HG02571 (cell line): ENCODE measurements at regions not wholly inside any gene's neighbourhood (a gene's known extent, or its start where the extent isn't known, plus 50 kb on each side); places are given as distances from the start of the nearest gene placed in this dataset.

ENCODE experiments used
- ATAC-seq: cut with Tn5 transposase; IDR thresholded peaks from one replicate; pipeline ENCODE4 v1.9.1; 2021; ENCODE audit warnings: mild to moderate bottlenecking, moderate library complexity; ENCODE audit not compliant: unreplicated experiment

GRCh38 chr2:12432985-12433625 lies 283.6 kb upstream of the TRIB2 start:
- no peak for ATAC-seq

DNA sequence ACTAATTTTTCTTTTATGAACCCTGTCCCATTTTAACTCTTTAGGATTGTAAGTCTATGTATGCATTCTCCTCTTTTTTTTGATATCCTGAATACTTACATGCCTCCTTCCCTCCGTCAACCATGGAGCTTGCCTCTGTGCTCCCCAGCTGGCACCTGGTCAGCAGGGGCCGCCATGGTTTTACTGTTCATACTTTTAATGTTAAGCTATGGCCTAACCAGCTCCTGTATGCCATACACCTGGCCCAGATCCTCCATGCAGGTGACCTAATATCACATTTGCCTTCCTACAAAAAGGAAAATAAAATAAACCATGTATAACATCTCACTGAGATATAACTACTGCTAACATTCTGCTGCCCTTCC lies 283.1 kb upstream of the TRIB2 start:
- no peak for ATAC-seq

DNA sequence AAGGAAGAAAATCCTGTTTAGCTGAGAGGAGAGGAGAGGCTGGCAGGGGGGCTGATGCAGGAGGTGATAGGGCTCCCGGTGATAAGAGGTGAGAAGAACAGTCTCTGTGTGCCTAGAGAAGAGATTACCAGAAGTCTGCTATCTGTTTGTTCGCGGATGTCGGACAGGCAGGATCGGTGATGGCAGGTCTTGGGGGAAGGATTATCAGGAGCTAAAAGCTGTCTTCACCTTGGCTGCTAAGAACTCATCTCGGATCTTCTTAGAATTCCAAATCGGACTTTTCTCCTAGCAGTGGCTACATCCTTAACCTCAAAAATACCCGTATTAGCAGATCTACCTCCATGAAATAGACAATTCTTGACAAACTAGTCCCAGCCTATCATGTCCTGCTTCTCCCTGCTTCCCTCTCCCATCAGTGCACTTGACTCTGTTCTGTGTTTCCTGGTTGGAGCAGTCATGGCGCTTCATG lies 282.1 kb upstream of the TRIB2 start:
- ATAC-seq, result no peak

GRCh38 chr2:12435430-12436222 lies 281.1 kb upstream of the TRIB2 start:
- no peak for ATAC-seq

- ATAC-seq, result no peak
Observed at GRCh38 chr2:12436483-12436882, 280.3 kb upstream of the TRIB2 start.

DNA sequence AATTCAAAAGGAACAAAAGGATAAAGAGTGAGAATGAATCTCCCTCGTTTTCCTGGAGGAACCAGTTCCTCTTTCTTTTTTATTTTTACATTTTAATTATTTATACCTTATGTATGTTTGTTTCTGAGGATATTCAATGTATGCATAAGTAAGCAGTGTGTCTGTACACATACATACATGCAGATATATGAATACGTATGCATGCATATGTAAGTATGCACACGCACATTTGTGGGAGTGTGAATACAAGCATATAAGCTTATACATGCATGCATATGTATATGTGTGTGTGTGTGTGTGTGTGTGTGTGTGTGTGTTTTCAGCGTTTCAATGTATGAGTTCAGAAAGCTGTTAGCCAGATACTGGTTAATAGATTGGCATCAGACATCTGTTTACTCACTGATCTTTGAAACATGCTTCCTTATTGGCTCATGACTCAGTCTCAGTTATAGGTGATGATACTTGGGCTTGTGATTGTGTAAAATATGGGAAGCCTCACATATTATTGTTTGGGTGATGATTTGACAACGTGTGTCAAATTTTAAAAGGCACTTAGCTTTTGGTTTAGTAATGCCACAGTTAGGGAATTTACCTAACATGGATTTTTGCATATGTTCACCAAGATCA lies 279.7 kb upstream of the TRIB2 start:
- no peak for ATAC-seq

DNA sequence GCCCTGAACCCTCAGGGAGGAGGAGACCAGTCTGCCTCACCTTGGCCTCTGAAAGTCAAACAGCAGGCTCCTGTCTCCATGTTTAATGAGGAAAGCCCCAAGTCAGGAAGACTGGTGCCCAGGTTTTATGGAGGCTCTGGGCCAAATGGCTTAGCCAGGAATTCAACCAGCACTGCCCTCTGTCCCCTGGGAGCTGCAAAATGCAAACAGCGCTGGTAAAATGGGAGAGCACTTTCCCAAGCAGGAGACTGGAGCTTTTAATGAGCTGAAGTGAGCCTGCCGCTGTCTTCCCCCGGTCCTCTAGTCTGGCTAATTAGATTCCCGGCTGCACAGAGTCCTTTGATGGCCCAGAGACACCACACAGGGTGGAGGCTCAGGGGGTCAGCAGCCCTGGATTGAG lies 276.0 kb upstream of the TRIB2 start:
- ATAC-seq, result no peak

DNA sequence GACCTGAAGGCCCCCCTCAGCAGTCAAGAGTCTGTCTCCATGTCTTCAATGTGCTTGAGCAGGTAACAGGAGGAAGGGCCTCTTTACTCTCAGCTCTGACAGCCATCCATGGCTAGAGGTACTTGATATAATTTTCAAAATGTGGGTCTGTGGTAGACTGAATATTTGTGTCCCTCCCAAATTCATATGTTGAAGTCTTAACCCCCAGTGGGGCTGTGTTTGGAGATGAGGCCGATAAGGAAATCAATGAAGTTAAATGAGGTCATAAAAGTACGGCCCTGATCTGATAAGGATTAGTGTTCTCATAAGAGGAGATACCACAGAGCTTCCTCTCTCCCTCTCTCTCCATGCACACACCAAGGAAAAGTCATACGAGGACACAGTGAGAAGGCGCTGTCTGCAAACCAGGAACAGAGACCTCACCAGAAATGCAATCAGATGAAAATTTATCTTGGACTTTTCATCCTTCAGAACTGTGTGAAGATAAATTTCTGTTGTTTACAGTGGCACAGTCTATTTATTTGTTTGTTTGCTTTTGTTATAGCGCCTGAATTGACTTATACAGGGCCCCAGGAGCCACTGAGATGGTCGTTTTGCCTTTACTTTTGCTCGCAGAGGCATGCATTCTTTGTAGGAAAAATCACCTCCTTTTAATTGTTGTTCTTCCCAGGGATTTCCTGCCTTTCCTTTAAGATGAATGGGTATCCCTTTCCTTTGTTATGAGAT lies 274.8 kb upstream of the TRIB2 start:
- no peak for ATAC-seq

DNA sequence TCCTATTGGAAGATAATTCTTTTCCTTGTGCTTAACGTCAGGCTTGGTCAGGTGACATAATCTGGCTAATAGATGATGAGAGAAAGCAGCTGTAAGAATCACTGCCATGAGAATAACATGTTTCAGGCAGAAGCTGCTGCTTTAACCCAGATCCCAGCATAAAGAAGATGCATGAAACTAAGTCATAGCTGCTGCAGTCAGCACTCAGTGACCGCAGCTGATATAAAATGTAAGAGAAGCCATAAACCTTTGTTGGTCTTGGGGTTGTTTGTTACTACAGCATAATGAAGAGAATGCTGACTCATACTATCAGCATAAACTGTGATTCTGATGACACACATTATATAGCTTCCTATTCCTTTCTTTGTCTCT lies 274.3 kb upstream of the TRIB2 start:
- ATAC-seq, result no peak

DNA sequence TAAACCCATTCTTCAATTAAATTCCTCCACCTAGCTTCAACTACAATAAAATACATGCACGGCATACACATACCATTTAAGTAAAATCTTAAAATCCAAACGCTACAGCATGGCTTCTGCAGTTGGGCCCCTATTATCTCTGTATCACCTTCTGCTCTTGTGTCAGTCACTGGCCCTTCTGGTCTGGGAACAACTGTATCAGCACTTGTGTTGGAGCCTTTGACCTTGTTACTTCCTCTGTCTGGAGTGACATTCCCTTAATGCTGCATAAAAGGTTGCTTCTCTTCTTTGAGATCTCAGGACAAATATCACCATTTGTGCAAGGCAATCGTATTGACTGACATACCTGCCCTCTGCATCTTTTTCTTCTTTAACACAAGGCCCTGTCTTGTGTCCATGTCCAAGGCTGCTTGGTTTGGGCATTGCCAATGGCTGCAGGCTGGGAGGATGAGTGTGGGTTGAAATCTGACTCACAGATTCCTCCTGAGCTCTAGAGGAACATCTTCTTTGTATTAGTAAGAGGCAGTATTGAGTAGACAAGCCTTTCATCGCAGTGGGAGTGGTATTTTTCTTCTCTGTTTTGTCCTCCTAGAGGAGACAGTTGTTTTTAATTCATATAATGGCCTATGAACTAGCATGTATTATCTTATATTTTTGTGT lies 267.8 kb upstream of the TRIB2 start:
- no peak for ATAC-seq

DNA sequence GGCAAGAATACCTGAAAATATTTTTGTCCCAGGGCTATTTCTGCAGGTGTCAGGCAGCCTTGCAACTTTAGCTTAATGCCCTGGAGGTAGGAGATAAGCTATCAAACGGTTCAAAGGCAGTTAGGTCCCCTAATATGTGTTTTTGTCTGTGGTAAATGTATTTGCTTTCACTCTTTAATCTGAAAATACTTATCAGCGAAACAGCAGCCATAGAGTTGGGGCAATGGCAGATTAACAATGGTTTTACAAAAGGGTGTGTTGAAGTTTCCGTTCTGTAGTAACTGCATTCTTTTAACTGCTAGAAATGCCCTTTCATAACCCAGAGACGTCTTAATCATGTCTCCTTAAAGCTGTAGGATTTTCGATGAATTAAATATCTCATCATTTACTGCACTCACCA lies 265.0 kb upstream of the TRIB2 start:
- ATAC-seq, result no peak

DNA sequence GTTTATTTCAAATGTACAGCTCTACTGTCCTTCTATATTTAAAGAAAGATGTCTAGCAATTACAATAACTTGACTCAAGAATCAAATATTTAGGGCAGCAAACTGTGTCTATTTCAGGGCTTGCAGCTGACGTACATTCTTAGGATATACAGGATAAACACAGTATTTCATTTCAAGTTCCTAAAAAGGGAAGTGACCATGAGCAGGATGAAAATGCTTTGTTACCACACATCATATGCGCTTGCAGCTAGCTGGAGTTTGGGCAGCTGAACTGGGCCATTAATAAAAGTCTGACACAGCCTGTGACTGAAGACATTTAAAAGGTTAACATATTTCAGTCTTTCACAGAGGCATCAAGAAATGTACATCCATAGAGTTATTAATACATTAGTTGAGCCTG lies 264.6 kb upstream of the TRIB2 start:
- ATAC-seq, result no peak

- ATAC-seq, result no peak
Observed at GRCh38 chr2:12453731-12454130, 263.0 kb upstream of the TRIB2 start.

DNA sequence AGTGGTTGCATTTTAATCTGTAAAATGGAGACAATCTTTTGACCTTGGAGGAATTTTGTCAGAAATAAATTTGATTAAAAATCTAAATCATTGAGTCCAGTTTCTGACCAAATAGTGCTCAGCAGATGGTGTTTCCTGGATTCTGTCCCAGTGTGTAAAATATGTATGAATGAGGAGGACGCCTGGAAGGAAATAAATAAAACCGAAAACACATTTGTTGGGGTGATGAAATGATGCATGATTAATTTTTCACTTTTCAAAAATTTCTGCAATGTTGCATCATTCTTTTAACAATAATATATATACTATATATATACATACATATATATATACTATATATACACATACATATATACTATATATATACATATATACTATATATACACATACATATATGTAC lies 261.1 kb upstream of the TRIB2 start:
- ATAC-seq, result no peak

GRCh38 chr2:12456293-12457106 lies 260.2 kb upstream of the TRIB2 start:
- ATAC-seq, result peak; percentile 86

DNA sequence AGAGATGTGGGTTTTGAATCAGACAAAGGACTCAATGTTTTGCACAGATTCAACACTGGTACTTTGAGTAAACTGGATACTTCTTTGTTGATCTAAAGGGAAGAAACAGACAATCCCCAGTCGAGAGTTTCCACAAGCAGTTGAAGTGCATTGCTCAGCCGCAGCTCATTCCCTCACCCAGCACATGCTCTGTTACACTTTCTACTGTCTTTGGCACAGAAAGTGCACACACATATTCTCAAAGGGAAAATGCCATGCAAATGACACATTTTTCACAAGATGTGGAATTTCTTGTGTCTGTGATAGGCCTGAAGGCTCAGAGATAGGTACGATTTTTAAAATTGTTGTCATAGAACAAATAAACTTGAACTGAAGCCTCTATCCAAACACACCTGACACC lies 258.9 kb upstream of the TRIB2 start:
- ATAC-seq, result no peak

GRCh38 chr2:12463189-12463588 lies 253.5 kb upstream of the TRIB2 start:
- no peak for ATAC-seq

DNA sequence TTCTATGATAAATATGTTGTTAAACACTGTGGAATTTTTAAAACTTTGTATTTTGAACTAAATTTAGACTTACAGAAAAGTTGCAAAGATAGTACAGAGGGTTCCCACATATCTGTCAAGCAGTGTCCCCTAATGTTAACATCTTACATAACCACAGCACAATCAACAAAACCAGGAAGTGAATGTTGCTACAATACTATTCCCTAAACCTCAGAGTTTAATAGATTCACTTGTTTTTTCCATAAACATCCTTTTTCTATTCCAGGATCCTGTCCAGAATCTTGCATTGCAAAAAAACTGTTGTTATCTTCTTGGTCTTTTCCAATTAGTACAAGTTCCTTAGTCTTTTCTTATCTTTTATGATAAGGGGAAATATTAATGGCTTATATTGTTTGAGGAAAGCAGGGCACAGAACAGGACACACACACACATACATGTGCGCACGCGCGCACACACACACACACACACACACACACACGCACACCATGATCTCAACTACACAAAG lies 251.1 kb upstream of the TRIB2 start:
- no peak for ATAC-seq

DNA sequence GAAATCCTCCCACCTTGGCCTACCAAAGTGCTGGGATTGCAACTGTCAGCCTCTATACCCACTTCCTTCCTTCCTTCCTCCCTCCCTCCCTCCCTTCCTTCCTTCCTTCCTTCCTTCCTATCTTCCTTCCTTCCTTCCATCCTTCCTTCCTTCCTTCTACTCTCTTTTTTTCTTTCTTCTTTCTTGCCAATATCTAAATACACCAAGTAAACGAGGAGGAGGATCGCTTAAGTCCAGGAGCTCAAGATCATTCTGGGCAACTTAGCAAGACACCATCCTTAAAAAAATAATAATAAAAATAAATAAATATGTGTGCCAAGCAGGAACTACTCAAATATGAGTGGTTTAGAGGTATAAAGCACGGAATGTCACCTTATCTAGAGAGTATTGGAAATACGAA lies 249.4 kb upstream of the TRIB2 start:
- no peak for ATAC-seq

- no peak for ATAC-seq
Observed at GRCh38 chr2:12469141-12469561, 247.6 kb upstream of the TRIB2 start.
